ENCODE measurements at regions not wholly inside any gene's neighbourhood (a gene's known extent, or its start where the extent isn't known, plus 50 kb on each side); places are given as distances from the start of the nearest gene placed in this dataset.

- TF ChIP-seq POLR2A (IDR thresholded peaks at IDR 0.05), result no peak
- no peak for TF ChIP-seq CTCF (IDR thresholded peaks at IDR 0.05)
Observed at GRCh38 chr13:111999352-111999751, 67.6 kb upstream of the SOX1 start.
